Dedifferentiated amniotic fluid mesenchymal stem cell (primary cell): ENCODE measurements at regions not wholly inside any gene's neighbourhood (a gene's known extent, or its start where the extent isn't known, plus 50 kb on each side); places are given as distances from the start of the nearest gene placed in this dataset.
"Not testable (repeated sequence)": the region's sequence is repeated elsewhere in the genome, so short reads cannot be mapped to it uniquely, and the experiment has no call there.

ENCODE experiments used
- DNase-seq: peaks from one replicate; pipeline ENCODE4 v3.0.0-alpha.2; 2016; ENCODE audit errors: extremely low spot score

GRCh38 chr4:10388146-10388545 lies 69.1 kb downstream of the ZNF518B start:
- not testable (repeated sequence) for DNase-seq

GRCh38 chr4:10385994-10386394 lies 71.2 kb downstream of the ZNF518B start:
- DNase-seq: no peak

DNA sequence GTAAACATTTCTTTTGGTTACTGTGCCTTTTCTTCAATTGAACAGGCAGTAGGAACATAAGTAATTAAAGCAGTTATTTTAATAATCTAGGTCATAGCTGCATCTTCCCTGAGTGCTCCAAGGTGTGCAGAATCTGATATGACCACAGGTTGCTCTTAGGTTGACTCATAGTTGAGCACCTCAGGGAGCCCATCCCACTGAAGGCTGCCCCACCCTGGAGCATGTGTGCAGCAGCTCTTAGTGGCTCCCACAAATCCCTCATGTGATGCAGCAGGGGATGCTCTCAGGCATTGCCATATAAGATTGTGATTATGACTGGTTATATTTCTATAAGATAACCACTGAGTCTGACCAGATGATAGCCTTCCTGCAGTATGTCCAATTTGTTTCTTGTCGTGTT lies 72.3 kb downstream of the ZNF518B start:
- no peak for DNase-seq

DNA sequence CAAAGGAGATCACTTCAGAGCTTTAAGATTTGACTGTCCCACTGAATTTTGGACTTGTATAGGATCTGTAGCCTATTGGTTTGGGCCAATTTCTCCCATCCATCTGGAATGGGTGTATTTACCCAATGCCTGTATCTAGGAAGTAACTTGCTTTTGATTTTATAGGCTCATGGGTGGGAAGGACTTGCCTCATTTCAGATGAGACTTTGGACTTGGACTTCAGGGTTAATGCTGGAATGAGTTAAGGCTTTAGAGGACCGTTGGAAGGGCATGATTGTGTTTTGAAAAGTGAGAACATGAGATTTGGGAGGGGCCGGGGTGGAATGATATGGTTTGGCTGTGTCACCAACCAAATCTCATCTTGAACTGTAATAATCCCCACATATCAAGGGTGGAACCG lies 73.8 kb downstream of the ZNF518B start:
- no peak for DNase-seq

DNA sequence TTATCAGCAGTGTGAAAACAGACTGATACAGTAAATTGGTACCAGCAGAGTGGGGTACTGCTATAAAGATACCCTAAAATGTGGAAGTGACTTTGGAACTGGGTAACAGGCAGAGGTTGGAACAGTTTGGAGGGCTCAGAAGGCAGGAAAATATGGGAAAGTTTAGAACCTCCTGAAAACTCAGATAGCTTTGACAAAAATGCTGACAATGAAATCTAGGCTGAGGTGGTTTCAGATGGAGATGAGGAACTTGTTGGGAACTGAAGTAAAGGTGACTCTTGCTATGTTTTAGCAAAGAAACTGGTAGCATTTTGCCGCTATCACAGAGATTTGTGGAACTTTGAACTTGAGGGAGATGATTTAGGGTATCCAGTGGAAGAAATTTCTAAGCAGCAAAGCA lies 75.1 kb downstream of the ZNF518B start:
- DNase-seq: not testable (repeated sequence)

- DNase-seq: no peak
Observed at GRCh38 chr4:10381146-10381545, 76.1 kb downstream of the ZNF518B start.

DNA sequence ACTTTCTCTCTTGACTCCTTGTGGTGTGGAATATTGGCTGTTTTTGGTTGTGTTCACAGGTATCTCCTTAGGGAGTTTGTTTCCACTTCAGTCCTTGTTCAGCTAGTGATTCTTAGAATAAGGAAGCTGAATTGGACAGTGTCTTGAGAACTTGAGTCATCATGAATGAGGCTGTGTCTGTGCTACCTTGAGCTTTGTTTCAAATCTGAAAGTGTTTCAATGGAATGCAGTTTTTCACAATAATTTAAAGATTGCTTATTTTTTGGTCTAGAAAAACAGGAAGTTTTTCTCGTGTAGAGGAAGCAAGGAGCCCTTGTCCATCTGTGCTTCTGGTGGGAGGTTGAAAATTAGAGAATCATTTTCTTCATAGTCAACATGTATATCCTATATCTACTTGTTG lies 76.5 kb downstream of the ZNF518B start:
- DNase-seq: no peak

DNA sequence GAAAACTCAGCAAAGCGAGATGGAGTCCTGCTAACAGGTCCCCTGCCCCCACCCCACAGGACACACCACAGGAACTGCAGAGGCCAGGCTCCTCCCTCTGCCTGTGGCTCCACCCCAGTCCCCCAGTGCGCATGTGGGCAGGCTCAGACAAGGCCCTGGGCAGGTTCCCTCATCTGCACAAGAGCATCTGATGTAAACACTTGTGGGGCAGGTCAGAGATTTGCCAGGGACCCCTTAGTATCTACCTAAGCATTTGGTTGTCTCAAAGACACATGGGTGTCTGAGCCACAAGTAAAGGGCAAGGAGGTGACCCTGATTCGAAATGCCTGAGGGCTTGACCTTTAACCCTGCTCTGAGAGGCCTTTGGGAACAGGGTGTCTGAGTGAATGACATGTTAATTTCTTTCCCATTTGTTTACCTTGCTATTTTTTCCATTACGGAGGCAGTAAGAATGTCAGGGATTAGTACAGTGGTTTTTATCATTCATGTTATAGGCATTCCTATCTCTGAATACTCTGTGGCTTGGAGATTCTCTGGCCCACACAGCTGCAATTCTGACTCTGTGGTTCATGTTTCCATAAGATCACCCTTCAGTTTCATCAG lies 85.3 kb downstream of the ZNF518B start:
- DNase-seq: peak; percentile 17

- DNase-seq: no peak
Observed at GRCh38 chr4:10371121-10371520, 86.1 kb downstream of the ZNF518B start.

GRCh38 chr4:10369517-10369916 lies 87.7 kb downstream of the ZNF518B start:
- no peak for DNase-seq

GRCh38 chr4:10366628-10367027 lies 90.6 kb downstream of the ZNF518B start:
- no peak for DNase-seq

GRCh38 chr4:10364194-10364593 lies 93.0 kb downstream of the ZNF518B start:
- DNase-seq: no peak

- no peak for DNase-seq
Observed at GRCh38 chr4:10354746-10355145, 102.5 kb downstream of the ZNF518B start.

DNA sequence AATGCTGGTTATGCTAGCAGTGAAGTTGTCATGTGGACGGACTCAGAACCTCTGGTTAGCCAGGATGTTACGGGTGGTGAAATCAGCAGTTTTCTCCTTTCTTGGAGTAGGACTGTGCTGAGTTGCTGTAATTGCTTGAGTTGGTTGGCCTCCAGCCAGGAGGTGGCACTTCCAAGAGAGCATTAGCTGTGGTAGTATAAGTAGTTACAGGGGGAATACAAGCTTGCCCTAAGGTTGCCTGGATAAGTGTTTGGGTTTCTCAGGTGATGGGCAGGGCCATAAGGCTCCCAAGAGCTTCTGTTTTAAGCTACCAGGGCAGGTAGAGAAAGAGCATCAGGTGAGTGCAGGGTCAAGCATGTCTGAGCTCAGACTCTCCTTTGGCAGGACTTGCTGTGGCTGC lies 103.0 kb downstream of the ZNF518B start:
- no peak for DNase-seq

- no peak for DNase-seq
Observed at GRCh38 chr4:10353110-10353509, 104.1 kb downstream of the ZNF518B start.

DNA sequence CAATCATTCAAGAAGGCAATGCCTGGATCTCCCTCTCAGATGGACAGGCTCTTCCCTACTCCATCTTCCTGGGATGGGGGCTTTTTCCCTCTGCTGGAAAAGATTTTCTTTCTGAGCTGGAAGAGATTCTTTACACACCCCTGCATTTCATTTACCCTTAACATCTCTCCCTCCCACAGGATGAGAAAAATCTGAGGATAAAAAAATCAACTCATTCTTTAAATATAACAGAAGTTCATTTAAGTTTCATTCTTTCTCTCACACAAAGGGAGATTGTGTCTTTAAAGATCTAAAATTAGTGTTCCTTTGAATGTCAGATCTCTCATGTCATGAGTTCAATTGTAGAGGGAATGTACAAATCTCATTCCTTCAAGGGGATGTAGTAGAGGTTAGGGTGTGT lies 109.0 kb downstream of the ZNF518B start:
- DNase-seq: no peak

- no peak for DNase-seq
Observed at GRCh38 chr4:10347815-10348214, 109.4 kb downstream of the ZNF518B start.

- DNase-seq: no peak
Observed at GRCh38 chr4:10347281-10347795, 109.9 kb downstream of the ZNF518B start.

- no peak for DNase-seq
Observed at GRCh38 chr4:10346023-10346422, 111.2 kb downstream of the ZNF518B start.

GRCh38 chr4:10345381-10345784 lies 111.8 kb downstream of the ZNF518B start:
- no peak for DNase-seq

- DNase-seq: no peak
Observed at GRCh38 chr4:10344824-10345223, 112.4 kb downstream of the ZNF518B start.

GRCh38 chr4:10343656-10344055 lies 113.6 kb downstream of the ZNF518B start:
- no peak for DNase-seq

DNA sequence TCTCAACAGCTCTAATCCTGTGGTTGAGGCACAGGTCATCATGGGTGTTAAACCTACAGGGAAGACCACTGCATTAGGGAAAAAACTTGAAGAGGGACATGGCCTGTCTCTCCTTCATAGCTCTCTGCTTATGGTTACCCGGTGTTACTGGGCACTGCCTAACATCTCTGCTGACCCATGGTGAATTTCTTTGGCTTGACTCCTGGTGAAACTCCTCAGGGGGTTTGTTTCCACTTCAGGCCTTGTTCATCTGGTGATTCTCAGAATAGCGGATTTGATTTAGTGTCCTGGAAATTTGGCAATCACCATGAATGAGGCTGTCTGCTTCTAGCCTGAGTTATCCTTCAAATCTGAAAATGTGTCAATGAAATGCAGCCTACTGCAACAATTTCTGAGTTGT lies 114.4 kb downstream of the ZNF518B start:
- no peak for DNase-seq

- no peak for DNase-seq
Observed at GRCh38 chr4:10336471-10336870, 120.8 kb downstream of the ZNF518B start.
